ENCODE measurements at regions not wholly inside any gene's neighbourhood (a gene's known extent, or its start where the extent isn't known, plus 50 kb on each side); places are given as distances from the start of the nearest gene placed in this dataset.
"Not testable (repeated sequence)": the region's sequence is repeated elsewhere in the genome, so short reads cannot be mapped to it uniquely, and the experiment has no call there.

DNA sequence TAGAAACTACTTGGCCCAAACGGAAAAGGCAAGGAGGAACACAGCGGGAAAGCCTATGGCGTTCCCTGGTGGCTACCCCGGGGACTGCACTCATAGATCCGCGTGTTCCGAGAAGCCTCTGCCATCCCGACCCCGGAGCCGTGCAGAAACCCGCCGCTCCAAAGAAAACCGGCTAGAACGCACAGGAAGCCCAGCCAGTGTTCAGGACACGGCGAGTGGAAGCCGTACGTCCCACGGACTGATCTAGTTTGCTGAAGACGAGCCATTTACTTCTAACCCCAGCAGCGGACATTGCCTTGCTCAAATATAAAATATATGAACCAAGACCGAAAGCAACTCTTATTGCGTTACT, 215.0 kb upstream of the NOTCH2NLA start:
- not testable (repeated sequence) for H4K20me1 ChIP-seq (ENCODE audit: control insufficient read depth, insufficient read depth, insufficient read length); H3K14ac ChIP-seq (ENCODE audit: insufficient read depth, low read length); H2BK15ac ChIP-seq (ENCODE audit: low read depth, low read length); H2BK5ac ChIP-seq (ENCODE audit: insufficient read length, low read length); H4K5ac ChIP-seq (ENCODE audit: insufficient read length, low read depth, low read length); H4K91ac ChIP-seq (ENCODE audit: insufficient read length, low read depth, low read length); H3K4me1 ChIP-seq (ENCODE audit: insufficient read depth, low read length); H3K9me3 Mint-ChIP-seq; H3K27ac Mint-ChIP-seq; H3K4ac ChIP-seq (ENCODE audit: low read depth, low read length); H3K9ac ChIP-seq (ENCODE audit: extremely low read depth, insufficient read length, low read length); H3K4me2 ChIP-seq (ENCODE audit: insufficient read depth, insufficient read length, low read length); H3K18ac ChIP-seq (ENCODE audit: insufficient read length, low read depth, low read length); H2BK20ac ChIP-seq (ENCODE audit: low read depth, low read length, poor library complexity, severe bottlenecking); H3K23ac ChIP-seq (ENCODE audit: insufficient read length, low read depth, low read length); H3K56ac ChIP-seq (ENCODE audit: insufficient read length, low read depth, low read length); H3T11ph ChIP-seq (ENCODE audit: low read length); H3K79me1 ChIP-seq (ENCODE audit: insufficient read depth, low read depth, low read length, poor library complexity, severe bottlenecking); H2AFZ ChIP-seq (ENCODE audit: low read length); H3K27me3 Mint-ChIP-seq (ENCODE audit: low read depth); H2BK120ac ChIP-seq (ENCODE audit: low read depth, low read length, poor library complexity, severe bottlenecking); H3K4me1 Mint-ChIP-seq; H3K23me2 ChIP-seq (ENCODE audit: insufficient read length, low read depth, low read length, poor library complexity, severe bottlenecking); H3K36me3 Mint-ChIP-seq (ENCODE audit: insufficient read depth in 1 of 3, low read depth in 3 of 3); H4K8ac ChIP-seq (replicated peaks; ENCODE audit: insufficient read length, low read depth, low read length); H2BK12ac ChIP-seq (ENCODE audit: insufficient read length, low read depth, low read length); H3K9me3 ChIP-seq (ENCODE audit: control insufficient read depth, low read depth, low read length); H3K27me3 ChIP-seq (ENCODE audit: insufficient read depth, low read length); H3K27ac ChIP-seq (ENCODE audit: insufficient read length, low read depth, low read length); H2AK5ac ChIP-seq (ENCODE audit: insufficient read length, low read length); H3K79me2 ChIP-seq (ENCODE audit: insufficient read depth, low read length)
- no CpG with 5 or more reads among the region's 23 CpGs for WGBS (ENCODE audit: extremely low coverage, insufficient read length, low lambda C conversion rate)
- H3K4me3 Mint-ChIP-seq: peak overlapping the region in 1 of 2 experiments; percentile 51; a peak in 2 of 5 replicates
- TF ChIP-seq, protein P1, sequence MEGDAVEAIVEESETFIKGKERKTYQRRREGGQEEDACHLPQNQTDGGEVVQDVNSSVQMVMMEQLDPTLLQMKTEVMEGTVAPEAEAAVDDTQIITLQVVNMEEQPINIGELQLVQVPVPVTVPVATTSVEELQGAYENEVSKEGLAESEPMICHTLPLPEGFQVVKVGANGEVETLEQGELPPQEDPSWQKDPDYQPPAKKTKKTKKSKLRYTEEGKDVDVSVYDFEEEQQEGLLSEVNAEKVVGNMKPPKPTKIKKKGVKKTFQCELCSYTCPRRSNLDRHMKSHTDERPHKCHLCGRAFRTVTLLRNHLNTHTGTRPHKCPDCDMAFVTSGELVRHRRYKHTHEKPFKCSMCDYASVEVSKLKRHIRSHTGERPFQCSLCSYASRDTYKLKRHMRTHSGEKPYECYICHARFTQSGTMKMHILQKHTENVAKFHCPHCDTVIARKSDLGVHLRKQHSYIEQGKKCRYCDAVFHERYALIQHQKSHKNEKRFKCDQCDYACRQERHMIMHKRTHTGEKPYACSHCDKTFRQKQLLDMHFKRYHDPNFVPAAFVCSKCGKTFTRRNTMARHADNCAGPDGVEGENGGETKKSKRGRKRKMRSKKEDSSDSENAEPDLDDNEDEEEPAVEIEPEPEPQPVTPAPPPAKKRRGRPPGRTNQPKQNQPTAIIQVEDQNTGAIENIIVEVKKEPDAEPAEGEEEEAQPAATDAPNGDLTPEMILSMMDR (conservative IDR thresholded peaks at IDR 0.05): peak; percentile 20; the same call in 1 of the 3 replicates
- DNase-seq: peak; percentile 33

GRCh38 chr1:146443088-146443870, 214.5 kb upstream of the NOTCH2NLA start:
- not testable (repeated sequence) for H3K4me1 ChIP-seq (ENCODE audit: insufficient read depth, low read length); H3K27ac Mint-ChIP-seq; H2BK5ac ChIP-seq (ENCODE audit: insufficient read length, low read length); H4K5ac ChIP-seq (ENCODE audit: insufficient read length, low read depth, low read length); H4K8ac ChIP-seq (replicated peaks; ENCODE audit: insufficient read length, low read depth, low read length); H3K4me2 ChIP-seq (ENCODE audit: insufficient read depth, insufficient read length, low read length); H3K9me3 Mint-ChIP-seq; H2AFZ ChIP-seq (ENCODE audit: low read length); H3K79me2 ChIP-seq (ENCODE audit: insufficient read depth, low read length); H3K56ac ChIP-seq (ENCODE audit: insufficient read length, low read depth, low read length); H2BK120ac ChIP-seq (ENCODE audit: low read depth, low read length, poor library complexity, severe bottlenecking); H3K9ac ChIP-seq (ENCODE audit: extremely low read depth, insufficient read length, low read length); H3K23me2 ChIP-seq (ENCODE audit: insufficient read length, low read depth, low read length, poor library complexity, severe bottlenecking); H2BK20ac ChIP-seq (ENCODE audit: low read depth, low read length, poor library complexity, severe bottlenecking); H3K4ac ChIP-seq (ENCODE audit: low read depth, low read length); H3K27me3 Mint-ChIP-seq (ENCODE audit: low read depth); H2AK5ac ChIP-seq (ENCODE audit: insufficient read length, low read length); H2BK15ac ChIP-seq (ENCODE audit: low read depth, low read length); H3K14ac ChIP-seq (ENCODE audit: insufficient read depth, low read length); H3K27me3 ChIP-seq (ENCODE audit: insufficient read depth, low read length); H3K4me3 Mint-ChIP-seq; H3K18ac ChIP-seq (ENCODE audit: insufficient read length, low read depth, low read length); H3K23ac ChIP-seq (ENCODE audit: insufficient read length, low read depth, low read length); H3K36me3 Mint-ChIP-seq (ENCODE audit: insufficient read depth in 1 of 3, low read depth in 3 of 3); H3K27ac ChIP-seq (ENCODE audit: insufficient read length, low read depth, low read length); H2BK12ac ChIP-seq (ENCODE audit: insufficient read length, low read depth, low read length); H3K9me3 ChIP-seq (ENCODE audit: control insufficient read depth, low read depth, low read length); H3T11ph ChIP-seq (ENCODE audit: low read length); H4K20me1 ChIP-seq (ENCODE audit: control insufficient read depth, insufficient read depth, insufficient read length); H4K91ac ChIP-seq (ENCODE audit: insufficient read length, low read depth, low read length); H3K79me1 ChIP-seq (ENCODE audit: insufficient read depth, low read depth, low read length, poor library complexity, severe bottlenecking); H3K4me1 Mint-ChIP-seq
- WGBS (ENCODE audit: extremely low coverage, insufficient read length, low lambda C conversion rate): no CpG with 5 or more reads among the region's 29 CpGs
- peak; percentile 10 for DNase-seq
